ENCODE measurements at regions not wholly inside any gene's neighbourhood (a gene's known extent, or its start where the extent isn't known, plus 50 kb on each side); places are given as distances from the start of the nearest gene placed in this dataset.

DNA sequence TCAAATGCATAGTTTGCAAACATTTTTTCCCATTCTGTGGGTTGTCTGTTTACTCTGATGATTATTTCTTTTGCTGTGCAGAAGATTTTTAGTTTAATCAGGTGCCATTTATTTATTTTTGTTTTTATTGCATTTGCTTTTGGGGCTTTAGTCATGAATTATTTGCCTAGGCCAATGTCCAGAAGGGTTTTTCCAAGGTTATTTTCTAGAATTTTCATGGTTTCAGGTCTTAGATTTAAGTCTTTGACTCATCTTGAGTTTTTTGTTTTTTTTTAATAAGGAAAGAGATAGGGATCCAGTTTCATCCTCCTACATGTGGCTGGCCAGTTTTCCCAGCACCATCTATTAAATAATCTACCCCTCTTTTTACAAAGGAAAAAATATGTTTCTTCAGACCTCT is 57.2 kb upstream of the TMEM260 start:
- no peak overlapping the region for H3K4me3 ChIP-seq (ENCODE audit: low read length)
- TF ChIP-seq, protein P1, sequence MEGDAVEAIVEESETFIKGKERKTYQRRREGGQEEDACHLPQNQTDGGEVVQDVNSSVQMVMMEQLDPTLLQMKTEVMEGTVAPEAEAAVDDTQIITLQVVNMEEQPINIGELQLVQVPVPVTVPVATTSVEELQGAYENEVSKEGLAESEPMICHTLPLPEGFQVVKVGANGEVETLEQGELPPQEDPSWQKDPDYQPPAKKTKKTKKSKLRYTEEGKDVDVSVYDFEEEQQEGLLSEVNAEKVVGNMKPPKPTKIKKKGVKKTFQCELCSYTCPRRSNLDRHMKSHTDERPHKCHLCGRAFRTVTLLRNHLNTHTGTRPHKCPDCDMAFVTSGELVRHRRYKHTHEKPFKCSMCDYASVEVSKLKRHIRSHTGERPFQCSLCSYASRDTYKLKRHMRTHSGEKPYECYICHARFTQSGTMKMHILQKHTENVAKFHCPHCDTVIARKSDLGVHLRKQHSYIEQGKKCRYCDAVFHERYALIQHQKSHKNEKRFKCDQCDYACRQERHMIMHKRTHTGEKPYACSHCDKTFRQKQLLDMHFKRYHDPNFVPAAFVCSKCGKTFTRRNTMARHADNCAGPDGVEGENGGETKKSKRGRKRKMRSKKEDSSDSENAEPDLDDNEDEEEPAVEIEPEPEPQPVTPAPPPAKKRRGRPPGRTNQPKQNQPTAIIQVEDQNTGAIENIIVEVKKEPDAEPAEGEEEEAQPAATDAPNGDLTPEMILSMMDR (conservative IDR thresholded peaks at IDR 0.05; ENCODE audit: low read length): no peak
- no peak for DNase-seq (ENCODE audit: low read depth)

- TF ChIP-seq, protein P1 (conservative IDR thresholded peaks at IDR 0.05; ENCODE audit: low read length): no peak
- DNase-seq (ENCODE audit: low read depth): no peak
- no peak overlapping the region for H3K4me3 ChIP-seq (ENCODE audit: low read length)
Measured at GRCh38 chr14:56524971-56525677, 54.5 kb upstream of the TMEM260 start.

DNA sequence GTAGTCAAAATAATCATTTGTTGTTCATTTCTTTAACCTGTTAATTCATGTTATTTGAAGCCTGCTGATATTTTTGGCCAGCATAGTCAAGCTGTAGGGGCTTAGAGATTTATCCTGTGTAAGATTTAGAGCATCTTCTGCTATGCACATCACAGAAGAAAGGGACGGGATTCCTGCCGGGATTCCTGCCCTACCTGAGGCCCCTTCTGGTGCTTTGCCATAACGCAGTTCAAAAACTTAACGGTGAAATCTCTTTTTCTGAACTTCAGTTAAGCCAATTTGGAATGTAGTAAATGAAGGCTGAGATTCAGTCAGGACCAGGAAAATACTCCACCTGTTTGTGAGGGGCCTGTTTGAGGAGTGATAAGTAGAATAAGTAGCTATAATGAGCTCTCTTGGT is 50.7 kb upstream of the TMEM260 start:
- TF ChIP-seq, protein P1 (conservative IDR thresholded peaks at IDR 0.05; ENCODE audit: low read length): no peak
- no peak for DNase-seq (ENCODE audit: low read depth)
- no peak overlapping the region for H3K4me3 ChIP-seq (ENCODE audit: low read length)
